DMS53 (cell line): ENCODE measurements at regions not wholly inside any gene's neighbourhood (a gene's known extent, or its start where the extent isn't known, plus 50 kb on each side); places are given as distances from the start of the nearest gene placed in this dataset.

ENCODE experiments used
- DNase-seq: peaks from one replicate; lab custom pipeline; 2025; lab: John Stamatoyannopoulos, UW

GRCh38 chr14:49016381-49016780 lies 569.8 kb downstream of the RPS29 start:
- DNase-seq: no peak

DNA sequence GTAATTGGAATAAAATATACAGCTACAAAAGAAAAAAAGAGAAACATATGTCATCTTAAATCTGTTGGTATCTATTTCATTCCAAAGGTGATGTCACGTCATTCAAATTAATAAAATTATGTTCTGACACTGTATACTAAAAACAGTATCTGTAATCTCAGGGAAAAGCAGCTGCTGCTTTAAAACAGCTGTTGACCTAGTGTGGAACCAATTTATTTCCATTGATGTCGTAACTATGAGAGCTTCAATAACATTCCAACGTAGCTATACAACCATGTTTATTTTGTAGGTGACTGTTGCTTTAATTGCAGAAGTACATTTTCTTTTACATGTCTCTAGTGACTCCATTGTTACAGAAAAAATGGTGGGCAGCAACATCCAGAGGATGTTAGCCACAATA lies 571.7 kb downstream of the RPS29 start:
- DNase-seq: no peak

DNA sequence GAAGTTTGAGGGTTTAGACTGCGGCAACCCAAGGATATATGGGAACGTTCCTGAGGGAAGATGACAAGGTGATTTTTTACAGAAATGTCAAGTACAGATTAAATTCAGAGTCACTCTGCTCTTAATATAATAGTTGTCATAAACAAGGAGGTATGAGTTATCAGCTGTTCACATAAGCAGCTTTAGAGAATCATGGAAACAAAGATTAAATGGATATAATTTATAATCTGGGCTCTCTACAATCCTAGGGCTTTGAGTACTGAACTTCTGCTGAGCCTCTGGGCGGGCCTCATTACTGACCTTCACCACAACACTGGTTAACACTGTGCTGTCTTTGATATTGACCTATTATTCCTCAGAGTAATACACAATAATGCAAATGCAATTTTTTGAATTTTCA lies 577.8 kb downstream of the RPS29 start:
- DNase-seq: no peak

DNA sequence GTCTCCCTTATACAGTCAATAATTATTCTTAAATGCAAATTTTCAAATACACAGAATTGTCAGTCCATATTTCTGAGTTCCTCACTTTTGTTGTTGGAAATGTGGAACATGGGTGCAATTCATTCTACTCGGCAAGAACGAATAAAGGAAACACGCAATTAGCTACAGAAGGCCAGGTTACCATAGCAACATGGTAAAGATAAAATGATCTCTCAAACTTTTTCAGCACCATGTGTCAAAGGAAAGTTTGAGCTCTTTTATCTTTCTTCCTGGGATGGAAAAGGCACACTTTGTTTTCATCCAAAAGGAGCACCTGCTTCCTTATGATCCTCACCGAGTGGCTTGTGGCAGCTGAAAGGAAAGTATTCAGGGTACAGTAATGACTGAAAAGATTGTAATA lies 595.0 kb downstream of the RPS29 start:
- no peak for DNase-seq

DNA sequence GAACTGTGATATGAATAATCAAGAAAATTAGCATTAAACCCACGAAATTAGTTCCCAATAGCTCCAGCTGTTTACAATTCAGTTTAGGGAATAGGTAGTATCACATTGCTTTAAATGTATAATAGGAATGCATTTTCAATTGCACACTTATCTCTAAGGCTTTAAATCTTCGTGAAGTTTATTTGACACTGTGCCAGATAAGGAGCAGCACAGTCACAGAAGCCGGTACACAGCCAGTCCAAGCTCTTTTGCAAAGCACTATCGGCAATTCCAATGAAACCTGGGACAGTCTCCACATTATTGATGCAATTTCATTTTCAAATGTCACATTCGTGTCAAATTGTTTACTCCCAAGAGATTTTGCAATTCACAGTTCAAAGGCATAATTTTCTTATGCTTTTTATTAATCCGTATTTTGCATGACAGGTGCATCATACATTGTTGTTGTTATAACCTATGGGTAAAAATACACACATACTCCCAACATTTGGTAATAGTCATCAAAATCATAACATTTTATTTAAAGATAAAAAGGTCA lies 602.8 kb downstream of the RPS29 start:
- DNase-seq: no peak

DNA sequence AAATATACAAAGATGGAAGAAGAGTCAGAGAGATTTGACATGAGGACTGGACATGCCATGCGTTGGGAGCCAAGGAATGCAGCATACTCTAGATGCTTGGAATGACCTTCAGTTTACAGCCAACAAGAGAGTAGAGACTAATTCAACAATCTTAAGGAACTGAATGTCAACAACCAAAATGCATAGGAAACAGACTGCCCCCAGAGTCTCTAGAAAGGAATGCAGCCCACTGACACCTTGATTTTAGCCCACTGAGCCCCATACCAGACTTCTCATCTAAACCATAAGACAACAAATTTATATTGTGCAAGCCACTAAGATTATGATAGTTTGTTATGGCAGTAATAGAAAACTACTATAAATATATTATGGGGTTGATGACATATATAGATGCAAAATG lies 611.2 kb downstream of the RPS29 start:
- no peak for DNase-seq

- DNase-seq: no peak
Observed at GRCh38 chr14:48973151-48973550, 613.0 kb downstream of the RPS29 start.

GRCh38 chr14:48970943-48971342 lies 615.2 kb downstream of the RPS29 start:
- DNase-seq: no peak

- no peak for DNase-seq
Observed at GRCh38 chr14:48967419-48967818, 618.8 kb downstream of the RPS29 start.

DNA sequence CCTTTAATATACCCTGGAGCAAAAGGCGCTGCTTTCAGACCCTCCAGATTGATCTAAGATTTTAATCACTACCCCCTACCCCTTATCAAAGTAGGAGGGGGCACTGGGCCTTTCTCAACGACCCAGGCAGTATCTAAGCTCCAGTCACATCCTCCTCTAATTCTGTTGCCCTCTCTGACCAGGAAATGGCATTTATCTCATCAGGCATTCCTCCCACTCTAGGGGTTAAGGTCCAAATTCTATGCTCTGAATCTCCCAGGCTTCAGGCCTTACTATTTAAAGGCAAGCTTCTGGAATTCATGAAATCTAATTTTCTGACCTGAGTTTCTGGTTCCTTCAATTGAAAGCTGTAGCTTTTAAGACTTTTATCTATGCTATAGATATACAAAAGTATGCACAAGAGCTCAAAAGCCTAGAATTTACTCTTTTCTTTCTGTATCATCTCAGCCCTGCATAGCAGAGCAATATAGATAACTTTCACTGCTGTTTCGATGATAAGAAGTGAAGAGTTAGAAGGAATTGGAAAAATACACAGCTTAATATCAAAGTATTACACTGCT lies 622.9 kb downstream of the RPS29 start:
- DNase-seq: no peak

DNA sequence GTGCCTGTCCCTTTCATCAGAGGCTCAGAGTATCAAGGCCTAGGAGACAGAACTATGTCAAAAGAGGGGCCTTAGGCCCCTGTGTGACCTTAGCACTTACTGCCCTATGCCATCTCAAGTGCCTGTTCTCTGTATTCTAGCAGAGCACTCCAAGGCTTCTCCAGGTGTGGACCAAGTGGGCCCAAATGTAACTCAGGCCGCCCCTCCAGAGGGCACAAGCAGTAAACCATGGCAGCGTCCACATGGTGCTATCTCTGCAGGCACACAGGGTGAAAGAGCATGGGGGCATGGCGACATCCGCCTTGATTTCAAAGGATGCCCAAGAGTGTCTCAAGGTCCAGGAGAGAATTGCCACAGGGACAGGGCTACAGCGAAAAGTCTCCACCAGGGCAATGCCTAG lies 628.7 kb downstream of the RPS29 start:
- no peak for DNase-seq

- peak; percentile 10 for DNase-seq
Observed at GRCh38 chr14:48955857-48956256, 630.3 kb downstream of the RPS29 start.

GRCh38 chr14:48954446-48954845 lies 631.7 kb downstream of the RPS29 start:
- no peak for DNase-seq

GRCh38 chr14:48944809-48945208 lies 641.4 kb downstream of the RPS29 start:
- no peak for DNase-seq

GRCh38 chr14:48943913-48944312 lies 642.3 kb downstream of the RPS29 start:
- DNase-seq: no peak

GRCh38 chr14:48937541-48938195 lies 648.5 kb downstream of the RPS29 start:
- DNase-seq: no peak

GRCh38 chr14:48936849-48937248 lies 649.3 kb downstream of the RPS29 start:
- DNase-seq: no peak

GRCh38 chr14:48936362-48936761 lies 649.8 kb downstream of the RPS29 start:
- peak; percentile 11 for DNase-seq

DNA sequence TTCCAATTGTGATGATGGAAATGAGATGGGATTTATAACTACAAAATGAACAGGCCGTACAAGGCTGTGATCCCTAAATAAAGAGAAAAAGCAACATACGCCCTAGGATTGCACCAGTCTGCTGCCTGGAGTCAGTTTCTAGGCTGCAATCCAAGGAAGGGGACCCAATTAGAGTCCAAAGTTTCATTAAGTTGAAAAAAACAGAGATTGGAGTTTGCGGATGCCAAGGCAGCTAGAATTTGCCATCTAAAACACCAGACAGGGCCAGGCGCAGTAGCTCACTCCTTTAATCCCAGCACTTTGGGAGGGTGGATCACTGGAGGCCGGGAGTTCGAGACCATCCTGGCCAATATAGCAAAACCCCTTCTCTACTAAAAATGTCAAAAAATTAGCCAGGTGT lies 661.0 kb downstream of the RPS29 start:
- no peak for DNase-seq

DNA sequence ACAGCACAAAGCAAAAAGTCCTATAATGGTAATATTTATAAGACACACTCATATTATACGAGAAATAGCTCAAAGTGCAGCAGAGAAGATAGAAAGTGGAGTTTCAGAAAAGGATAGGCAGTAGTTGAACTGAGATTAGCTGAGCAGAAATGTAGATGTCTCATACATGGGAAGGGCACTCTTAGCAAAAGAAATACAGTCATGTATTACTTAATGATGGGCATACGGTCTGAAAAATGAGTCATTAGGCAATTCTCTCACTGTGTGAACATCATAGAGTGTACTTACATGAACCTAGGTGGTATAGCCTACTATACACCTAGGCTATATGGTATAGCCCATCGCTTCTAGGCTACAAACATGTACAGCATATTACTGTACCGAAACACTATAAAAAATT lies 671.3 kb downstream of the RPS29 start:
- DNase-seq: no peak

GRCh38 chr14:48914382-48914781 lies 671.8 kb downstream of the RPS29 start:
- no peak for DNase-seq

DNA sequence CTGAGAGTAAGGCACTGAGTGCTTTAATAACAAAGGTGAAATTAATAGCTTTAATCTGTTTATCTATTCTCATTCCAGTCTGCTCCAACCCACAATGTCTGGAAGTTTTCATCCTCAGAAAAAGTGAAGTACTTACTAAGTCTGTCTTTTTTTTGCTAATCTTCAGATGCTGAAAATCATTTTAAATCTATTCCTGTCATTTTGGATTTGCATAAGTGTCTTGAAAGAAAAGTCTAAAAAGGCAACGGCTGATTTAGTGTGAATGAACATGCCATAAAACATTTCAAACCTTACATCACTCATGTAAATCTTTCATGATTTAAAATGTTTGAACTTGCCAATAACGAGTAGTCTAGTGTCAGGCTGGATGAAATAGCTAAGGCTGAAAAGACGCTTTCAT lies 685.6 kb downstream of the RPS29 start:
- DNase-seq: no peak

DNA sequence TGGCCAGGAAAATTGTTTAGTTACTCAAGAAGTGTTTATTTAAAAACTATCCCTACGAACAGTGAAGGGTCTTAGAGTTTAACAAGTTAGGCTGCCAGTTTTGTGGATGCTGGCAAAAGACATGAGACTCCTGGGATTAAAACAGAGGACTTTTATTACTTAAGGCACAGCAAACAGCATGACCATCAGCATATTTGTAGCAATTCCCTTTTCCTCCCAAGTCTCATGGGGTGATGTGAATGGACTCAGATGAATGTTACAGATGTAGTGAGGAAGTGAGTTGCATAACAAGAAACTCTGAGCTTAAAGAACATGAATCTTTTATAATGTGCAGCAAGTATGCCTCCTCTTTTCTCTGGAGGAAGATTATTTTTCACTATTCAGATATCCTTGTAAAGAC lies 695.8 kb downstream of the RPS29 start:
- DNase-seq: no peak

GRCh38 chr14:48876806-48877340 lies 709.3 kb downstream of the RPS29 start:
- no peak for DNase-seq
